ENCODE measurements at regions not wholly inside any gene's neighbourhood (a gene's known extent, or its start where the extent isn't known, plus 50 kb on each side); places are given as distances from the start of the nearest gene placed in this dataset.

GRCh38 chr5:168171901-168172759 lies 119.3 kb upstream of the WWC1 start:
- DNase-seq (ENCODE audit: low read depth, low spot score): no peak

- no peak for DNase-seq (ENCODE audit: low read depth, low spot score)
Observed at GRCh38 chr5:168172760-168173223, 118.7 kb upstream of the WWC1 start.

- no peak for DNase-seq (ENCODE audit: low read depth, low spot score)
Observed at GRCh38 chr5:168174376-168174775, 117.1 kb upstream of the WWC1 start.

- no peak for DNase-seq (ENCODE audit: low read depth, low spot score)
Observed at GRCh38 chr5:168176251-168176650, 115.2 kb upstream of the WWC1 start.

- DNase-seq (ENCODE audit: low read depth, low spot score): no peak
Observed at GRCh38 chr5:168176941-168177340, 114.5 kb upstream of the WWC1 start.

- DNase-seq (ENCODE audit: low read depth, low spot score): no peak
Observed at GRCh38 chr5:168177831-168178450, 113.5 kb upstream of the WWC1 start.

- no peak for DNase-seq (ENCODE audit: low read depth, low spot score)
Observed at GRCh38 chr5:168179192-168179593, 112.3 kb upstream of the WWC1 start.

- no peak for DNase-seq (ENCODE audit: low read depth, low spot score)
Observed at GRCh38 chr5:168182269-168182668, 109.2 kb upstream of the WWC1 start.

- DNase-seq (ENCODE audit: low read depth, low spot score): no peak
Observed at GRCh38 chr5:168184103-168184502, 107.3 kb upstream of the WWC1 start.

GRCh38 chr5:168186289-168187074 lies 105.0 kb upstream of the WWC1 start:
- no peak for DNase-seq (ENCODE audit: low read depth, low spot score)

- no peak for DNase-seq (ENCODE audit: low read depth, low spot score)
Observed at GRCh38 chr5:168187614-168188013, 103.8 kb upstream of the WWC1 start.

- DNase-seq (ENCODE audit: low read depth, low spot score): no peak
Observed at GRCh38 chr5:168188182-168188581, 103.3 kb upstream of the WWC1 start.

GRCh38 chr5:168192120-168192519 lies 99.3 kb upstream of the WWC1 start:
- DNase-seq (ENCODE audit: low read depth, low spot score): no peak

- DNase-seq (ENCODE audit: low read depth, low spot score): no peak
Observed at GRCh38 chr5:168193493-168194250, 97.8 kb upstream of the WWC1 start.

- no peak for DNase-seq (ENCODE audit: low read depth, low spot score)
Observed at GRCh38 chr5:168195110-168195509, 96.3 kb upstream of the WWC1 start.

- no peak for DNase-seq (ENCODE audit: low read depth, low spot score)
Observed at GRCh38 chr5:168198359-168198758, 93.1 kb upstream of the WWC1 start.

- no peak for DNase-seq (ENCODE audit: low read depth, low spot score)
Observed at GRCh38 chr5:168202996-168203395, 88.4 kb upstream of the WWC1 start.

GRCh38 chr5:168204165-168204564 lies 87.3 kb upstream of the WWC1 start:
- DNase-seq (ENCODE audit: low read depth, low spot score): no peak

GRCh38 chr5:168207450-168208029 lies 83.9 kb upstream of the WWC1 start:
- no peak for DNase-seq (ENCODE audit: low read depth, low spot score)

GRCh38 chr5:168209244-168209995 lies 82.0 kb upstream of the WWC1 start:
- DNase-seq (ENCODE audit: low read depth, low spot score): no peak

All from brain pericyte (primary cell).